SHP77 (cell line): ENCODE measurements at regions not wholly inside any gene's neighbourhood (a gene's known extent, or its start where the extent isn't known, plus 50 kb on each side); places are given as distances from the start of the nearest gene placed in this dataset.

Source experiments
- DNase-seq, 2 experiments: peaks; one replicate each; lab custom pipeline; 2025; lab: John Stamatoyannopoulos, UW

GRCh38 chr11:91653079-91653754, 571.4 kb upstream of the FAT3 start:
- DNase-seq, result no peak

GRCh38 chr11:91650802-91651201, 573.8 kb upstream of the FAT3 start:
- DNase-seq, result no peak

GRCh38 chr11:91641153-91641552, 583.5 kb upstream of the FAT3 start:
- DNase-seq, result no peak

- DNase-seq, result no peak
Measured at GRCh38 chr11:91639359-91639758, 585.3 kb upstream of the FAT3 start.

GRCh38 chr11:91630916-91631673, 593.5 kb upstream of the FAT3 start:
- no peak for DNase-seq

GRCh38 chr11:91625495-91625894, 599.1 kb upstream of the FAT3 start:
- DNase-seq, result no peak

- no peak for DNase-seq
Measured at GRCh38 chr11:91624021-91624420, 600.6 kb upstream of the FAT3 start.

GRCh38 chr11:91608677-91609076, 615.9 kb upstream of the FAT3 start:
- DNase-seq, result peak; percentile 8 to 15

- DNase-seq, result no peak
Measured at GRCh38 chr11:91596111-91596510, 628.5 kb upstream of the FAT3 start.

GRCh38 chr11:91591021-91591420, 633.6 kb upstream of the FAT3 start:
- DNase-seq, result no peak

GRCh38 chr11:91587131-91587530, 637.5 kb upstream of the FAT3 start:
- no peak for DNase-seq

GRCh38 chr11:91585035-91585801, 639.4 kb upstream of the FAT3 start:
- no peak for DNase-seq

GRCh38 chr11:91563176-91563575, 661.4 kb upstream of the FAT3 start:
- DNase-seq, result no peak

GRCh38 chr11:91560434-91560833, 664.2 kb upstream of the FAT3 start:
- DNase-seq, result no peak

GRCh38 chr11:91538065-91538464, 686.6 kb upstream of the FAT3 start:
- DNase-seq, result no peak

- no peak for DNase-seq
Measured at GRCh38 chr11:91536366-91536765, 688.3 kb upstream of the FAT3 start.

GRCh38 chr11:91528965-91529364, 695.7 kb upstream of the FAT3 start:
- no peak for DNase-seq

- DNase-seq, result no peak
Measured at GRCh38 chr11:91527380-91528030, 697.1 kb upstream of the FAT3 start.

GRCh38 chr11:91513734-91514133, 710.9 kb upstream of the FAT3 start:
- DNase-seq, result no peak

GRCh38 chr11:91497847-91498246, 726.8 kb upstream of the FAT3 start:
- no peak for DNase-seq

GRCh38 chr11:91495837-91496236, 728.8 kb upstream of the FAT3 start:
- DNase-seq, result no peak

GRCh38 chr11:91489989-91490388, 734.6 kb upstream of the FAT3 start:
- DNase-seq, result no peak
